ENCODE measurements at regions not wholly inside any gene's neighbourhood (a gene's known extent, or its start where the extent isn't known, plus 50 kb on each side); places are given as distances from the start of the nearest gene placed in this dataset.
A peak's percentile ranks its signal among the peaks of the same experiment; 100 is the strongest.

- TF ChIP-seq SKIL (CRISPR knock-in tag; IDR thresholded peaks at IDR 0.05; ENCODE audit: borderline replicate concordance) = no peak
- TF ChIP-seq AKAP8 (CRISPR knock-in tag; IDR thresholded peaks at IDR 0.05) = no peak
- peak; percentile 59; the same call in 1 of the 2 replicates for TF ChIP-seq POGK (CRISPR knock-in tag; conservative IDR thresholded peaks at IDR 0.05)
- peak; percentile 83 for TF ChIP-seq MIXL1 (CRISPR knock-in tag; IDR thresholded peaks at IDR 0.05)
- no peak for TF ChIP-seq JDP2 (CRISPR knock-in tag; IDR thresholded peaks at IDR 0.05; ENCODE audit: borderline replicate concordance)
- no peak for TF ChIP-seq ZZZ3 (CRISPR knock-in tag; IDR thresholded peaks at IDR 0.05; ENCODE audit: borderline replicate concordance)
- TF ChIP-seq HHEX (CRISPR knock-in tag; IDR thresholded peaks at IDR 0.05) = no peak
- TF ChIP-seq ETV6 (CRISPR knock-in tag; conservative IDR thresholded peaks at IDR 0.05) = no peak
- peak; percentile 26; the same call in 1 of the 2 replicates for TF ChIP-seq GFI1 (CRISPR knock-in tag; IDR thresholded peaks at IDR 0.05; ENCODE audit: borderline replicate concordance)
- TF ChIP-seq DPF2 (CRISPR knock-in tag; IDR thresholded peaks at IDR 0.05; ENCODE audit: borderline replicate concordance, low read depth) = peak; percentile 93
- TF ChIP-seq ZNF639 (CRISPR knock-in tag; conservative IDR thresholded peaks at IDR 0.05) = no peak
- TF ChIP-seq HOMEZ (CRISPR knock-in tag; IDR thresholded peaks at IDR 0.05; ENCODE audit: low read depth) = peak; percentile 97; the same call in 1 of the 2 replicates
- TF ChIP-seq KAT8 (CRISPR knock-in tag; IDR thresholded peaks at IDR 0.05) = peak; percentile 72
- peak; percentile 95 for TF ChIP-seq FOXJ3 (CRISPR knock-in tag; IDR thresholded peaks at IDR 0.05; ENCODE audit: borderline replicate concordance)
- peak; percentile 57; the same call in 1 of the 2 replicates for TF ChIP-seq HMG20B (CRISPR knock-in tag; conservative IDR thresholded peaks at IDR 0.05)
- no peak for TF ChIP-seq CHD4 (IDR thresholded peaks at IDR 0.05; ENCODE audit: borderline replicate concordance, low read length)
- TF ChIP-seq ZSCAN29 (CRISPR knock-in tag; conservative IDR thresholded peaks at IDR 0.05) = no peak
- no peak for TF ChIP-seq ARHGAP35 (CRISPR knock-in tag; IDR thresholded peaks at IDR 0.05; ENCODE audit: borderline replicate concordance)
- peak; percentile 81; the same call in 1 of the 2 replicates for TF ChIP-seq ZNF124 (CRISPR knock-in tag; IDR thresholded peaks at IDR 0.05)
- TF ChIP-seq PHF5A (CRISPR knock-in tag; IDR thresholded peaks at IDR 0.05; ENCODE audit: low read depth, unreplicated experiment) = no peak
- peak; percentile 62; the same call in 1 of the 2 replicates for TF ChIP-seq ZNF503 (CRISPR knock-in tag; IDR thresholded peaks at IDR 0.05)
These were observed 932.2 kb downstream of the TDRD15 start (continued) for GRCh38 chr2:22055784-22056620.

Measured in HepG2 (cell line).